Type B pancreatic cell (in vitro differentiated cells): ENCODE measurements at regions not wholly inside any gene's neighbourhood (a gene's known extent, or its start where the extent isn't known, plus 50 kb on each side); places are given as distances from the start of the nearest gene placed in this dataset.

Experiments
- DNase-seq: peaks from one replicate; pipeline ENCODE4 v3.0.0; 2021; ENCODE audit warnings: mixed read lengths; ENCODE audit not compliant: unreplicated experiment; ENCODE audit errors: extremely low spot score
- H3K27ac Mint-ChIP-seq: 2 replicates; pipeline ENCODE4 v1.8.0; 2021; ENCODE audit warnings: mild to moderate bottlenecking, mixed read lengths
- H3K27me3 Mint-ChIP-seq: 2 replicates; pipeline ENCODE4 v1.8.0; 2021; ENCODE audit warnings: mixed read lengths
- H3K36me3 Mint-ChIP-seq: 2 replicates; pipeline ENCODE4 v1.8.0; 2021; ENCODE audit warnings: mixed read lengths
- H3K4me1 Mint-ChIP-seq: one replicate; pipeline ENCODE4 v1.8.0; 2021; ENCODE audit warnings: mixed read lengths; ENCODE audit not compliant: unreplicated experiment
- H3K4me3 Mint-ChIP-seq: 2 replicates; pipeline ENCODE4 v1.8.0; 2021; ENCODE audit warnings: mild to moderate bottlenecking, mixed read lengths
- H3K9me3 Mint-ChIP-seq: 2 replicates; pipeline ENCODE4 v1.8.0; 2021; ENCODE audit warnings: mixed read lengths
- TF ChIP-seq, protein P1 (sequence below): fragments of 200-600 bp; sonication (generic); conservative IDR thresholded peaks from 2 replicates; pipeline ENCODE4 v1.5.0; 2021; ENCODE audit warnings: antibody characterized with exemption, mild to moderate bottlenecking

DNA sequence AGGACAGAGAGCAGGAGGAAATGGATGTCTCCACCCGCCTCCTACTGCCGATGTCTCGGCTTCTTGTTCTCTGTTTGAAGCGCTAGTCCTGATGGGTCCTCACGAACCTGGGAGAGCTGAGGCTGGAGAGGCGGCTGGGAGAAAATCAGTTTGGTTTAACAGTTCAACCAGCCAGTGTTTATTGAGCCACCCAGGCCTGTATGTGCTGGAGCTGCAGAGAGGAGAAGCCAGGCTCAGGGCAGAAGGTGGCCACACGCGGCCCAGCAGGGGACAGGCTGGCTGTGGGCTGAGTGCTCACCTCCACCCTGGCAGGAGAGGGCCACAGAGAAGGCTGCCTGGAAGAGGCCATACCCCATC, 202.1 kb downstream of the CYP26B1 start:
- Mint-ChIP-seq H3K9me3 (no peaks in the 10 kb centered on the region), H3K27ac (peak overlapping the region; percentile 73), H3K27me3 (no peaks in the 10 kb centered on the region), H3K4me3 (no peak overlapping the region), H3K4me1 (peaks cover 42% of the 10 kb centered on the region), H3K36me3 (no peaks in the 10 kb centered on the region)
- TF ChIP-seq, protein P1, sequence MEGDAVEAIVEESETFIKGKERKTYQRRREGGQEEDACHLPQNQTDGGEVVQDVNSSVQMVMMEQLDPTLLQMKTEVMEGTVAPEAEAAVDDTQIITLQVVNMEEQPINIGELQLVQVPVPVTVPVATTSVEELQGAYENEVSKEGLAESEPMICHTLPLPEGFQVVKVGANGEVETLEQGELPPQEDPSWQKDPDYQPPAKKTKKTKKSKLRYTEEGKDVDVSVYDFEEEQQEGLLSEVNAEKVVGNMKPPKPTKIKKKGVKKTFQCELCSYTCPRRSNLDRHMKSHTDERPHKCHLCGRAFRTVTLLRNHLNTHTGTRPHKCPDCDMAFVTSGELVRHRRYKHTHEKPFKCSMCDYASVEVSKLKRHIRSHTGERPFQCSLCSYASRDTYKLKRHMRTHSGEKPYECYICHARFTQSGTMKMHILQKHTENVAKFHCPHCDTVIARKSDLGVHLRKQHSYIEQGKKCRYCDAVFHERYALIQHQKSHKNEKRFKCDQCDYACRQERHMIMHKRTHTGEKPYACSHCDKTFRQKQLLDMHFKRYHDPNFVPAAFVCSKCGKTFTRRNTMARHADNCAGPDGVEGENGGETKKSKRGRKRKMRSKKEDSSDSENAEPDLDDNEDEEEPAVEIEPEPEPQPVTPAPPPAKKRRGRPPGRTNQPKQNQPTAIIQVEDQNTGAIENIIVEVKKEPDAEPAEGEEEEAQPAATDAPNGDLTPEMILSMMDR: no peak
- no peak for DNase-seq

- H3K36me3 Mint-ChIP-seq: no peaks in the 10 kb centered on the region
- TF ChIP-seq, protein P1: no peak
- peak; percentile 67 for DNase-seq
- H3K4me3 Mint-ChIP-seq: peak overlapping the region; percentile 25
- H3K27me3 Mint-ChIP-seq: no peaks in the 10 kb centered on the region
- no peaks in the 10 kb centered on the region for H3K9me3 Mint-ChIP-seq
- peak overlapping the region; percentile 73 for H3K27ac Mint-ChIP-seq
- peaks cover 42% of the 10 kb centered on the region for H3K4me1 Mint-ChIP-seq
Measured at GRCh38 chr2:71944806-71945602, 202.7 kb downstream of the CYP26B1 start.

DNA sequence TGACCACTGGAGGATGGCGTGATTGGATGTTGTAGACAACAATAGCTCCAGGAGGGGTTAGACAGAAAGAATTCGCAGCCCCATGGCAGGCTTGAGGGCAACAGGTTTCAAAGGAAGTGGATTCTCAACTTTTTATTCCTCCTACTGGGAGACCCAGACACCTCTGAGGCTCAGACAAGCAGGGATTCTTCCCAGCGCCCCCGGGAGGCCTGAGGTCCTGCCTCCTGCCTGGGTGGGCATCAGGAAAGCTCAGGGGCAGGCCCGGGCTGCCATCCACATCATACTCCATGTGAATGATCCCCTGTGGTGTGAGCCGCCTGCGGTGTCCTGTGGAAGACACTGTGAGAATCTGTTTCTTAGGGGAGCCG, 203.5 kb downstream of the CYP26B1 start:
- Mint-ChIP-seq H3K36me3 (no peaks in the 10 kb centered on the region), H3K9me3 (no peaks in the 10 kb centered on the region), H3K27ac (no peak overlapping the region), H3K27me3 (no peaks in the 10 kb centered on the region), H3K4me1 (peaks cover 42% of the 10 kb centered on the region), H3K4me3 (no peak overlapping the region)
- peak; percentile 66 for DNase-seq
- TF ChIP-seq, protein P1: no peak

DNA sequence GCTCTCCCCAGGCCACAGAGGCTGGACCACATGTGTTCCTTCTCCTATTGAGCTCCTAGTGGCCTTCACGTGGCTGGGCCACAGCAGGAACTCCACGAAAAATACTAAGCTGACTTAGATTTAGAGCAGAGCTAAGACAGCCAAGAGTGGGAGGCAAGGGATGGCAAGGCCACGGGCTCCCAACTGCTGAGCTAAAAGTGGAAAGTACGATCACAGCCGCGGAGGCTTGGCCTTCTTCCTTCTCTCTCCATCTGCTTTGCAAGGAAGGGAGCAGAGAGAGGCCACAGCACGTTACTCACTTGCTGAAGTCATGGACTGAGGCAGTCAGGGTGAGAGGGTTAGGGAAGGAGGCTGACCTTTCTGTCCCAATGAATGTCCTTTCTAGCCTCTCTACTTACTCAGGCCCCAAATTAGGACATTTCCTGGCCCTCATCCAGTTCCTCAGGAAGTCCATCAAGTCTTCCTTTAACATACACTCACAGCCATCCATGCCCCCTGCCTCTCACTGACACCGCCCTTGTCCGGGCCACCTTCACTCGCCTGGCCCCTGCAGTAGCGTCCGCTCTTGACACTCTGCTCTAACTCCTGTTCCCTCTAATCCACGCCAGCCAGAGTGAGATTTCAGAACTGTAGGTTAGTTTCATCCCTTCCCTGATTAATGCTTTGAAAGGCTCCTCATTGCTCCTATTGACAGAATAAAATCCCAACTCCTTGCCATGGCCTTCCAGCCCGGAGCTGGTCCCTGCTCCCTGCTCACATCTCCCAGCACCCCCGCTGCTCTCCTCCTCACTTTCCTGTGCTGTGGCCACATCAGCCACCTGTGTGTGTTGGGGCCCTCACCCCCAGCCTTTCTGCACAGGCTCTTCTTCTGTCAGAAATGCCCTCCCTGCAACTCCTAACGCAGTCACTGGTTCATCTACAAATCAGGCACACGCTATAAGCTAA, 204.2 kb downstream of the CYP26B1 start:
- H3K27ac Mint-ChIP-seq: no peak overlapping the region
- H3K4me3 Mint-ChIP-seq: no peak overlapping the region
- DNase-seq: no peak
- no peaks in the 10 kb centered on the region for H3K9me3 Mint-ChIP-seq
- H3K4me1 Mint-ChIP-seq: peaks cover 36% of the 10 kb centered on the region
- no peaks in the 10 kb centered on the region for H3K27me3 Mint-ChIP-seq
- H3K36me3 Mint-ChIP-seq: no peaks in the 10 kb centered on the region
- TF ChIP-seq, protein P1: no peak

- Mint-ChIP-seq H3K27me3 (no peaks in the 10 kb centered on the region), H3K27ac (no peak overlapping the region), H3K4me1 (peaks cover 29% of the 10 kb centered on the region), H3K36me3 (no peaks in the 10 kb centered on the region), H3K9me3 (no peaks in the 10 kb centered on the region), H3K4me3 (no peak overlapping the region)
- DNase-seq: peak; percentile 55
- TF ChIP-seq, protein P1: no peak
Measured at GRCh38 chr2:71941726-71942525, 205.7 kb downstream of the CYP26B1 start.
